ENCODE measurements at regions not wholly inside any gene's neighbourhood (a gene's known extent, or its start where the extent isn't known, plus 50 kb on each side); places are given as distances from the start of the nearest gene placed in this dataset.

- no peaks in the 10 kb centered on the region for H3K36me3 ChIP-seq (ENCODE audit: control insufficient read depth in 3 of 3, insufficient read depth in 2 of 3, low read depth in 1 of 3, low read length in 3 of 3)
- DNase-seq (no peak), FAIRE-seq (no peak)
- WGBS, 3 donors = 62 to 63% (median 62%) methylated on average over 2 of the region's 2 CpGs
- H3K4me3 ChIP-seq (ENCODE audit: low read depth in 1 of 3, low read length in 3 of 3) = no peak overlapping the region
- H3K27me3 ChIP-seq (ENCODE audit: control insufficient read depth in 3 of 3, insufficient read depth in 3 of 3, low read length in 3 of 3) = no peaks in the 10 kb centered on the region
- H3K27ac ChIP-seq (ENCODE audit: low read depth in 1 of 3, low read length in 2 of 3) = no peak overlapping the region
- no peaks in the 10 kb centered on the region for H3K4me1 ChIP-seq (ENCODE audit: control insufficient read depth in 3 of 3, insufficient read depth in 2 of 3, low read depth in 1 of 3, low read length in 2 of 3)
- H3K9me3 ChIP-seq (ENCODE audit: control insufficient read depth in 2 of 2, insufficient read depth in 1 of 2, low read depth in 1 of 2, low read length in 1 of 2) = no peaks in the 10 kb centered on the region
Observed at GRCh38 chr3:28947061-28947460, 333.8 kb upstream of the RBMS3 start.

GRCh38 chr3:28947751-28948150 is 333.1 kb upstream of the RBMS3 start:
- no peak overlapping the region for H3K4me3 ChIP-seq (ENCODE audit: low read depth in 1 of 3, low read length in 3 of 3)
- no peak overlapping the region for H3K27ac ChIP-seq (ENCODE audit: low read depth in 1 of 3, low read length in 2 of 3)
- 78 to 89% (median 89%) methylated on average over 2 of the region's 2 CpGs for WGBS, 3 donors
- H3K9me3 ChIP-seq (ENCODE audit: control insufficient read depth in 2 of 2, insufficient read depth in 1 of 2, low read depth in 1 of 2, low read length in 1 of 2) = no peaks in the 10 kb centered on the region
- FAIRE-seq (no peak), DNase-seq (no peak)
- no peaks in the 10 kb centered on the region for H3K4me1 ChIP-seq (ENCODE audit: control insufficient read depth in 3 of 3, insufficient read depth in 2 of 3, low read depth in 1 of 3, low read length in 2 of 3)
- no peaks in the 10 kb centered on the region for H3K27me3 ChIP-seq (ENCODE audit: control insufficient read depth in 3 of 3, insufficient read depth in 3 of 3, low read length in 3 of 3)
- H3K36me3 ChIP-seq (ENCODE audit: control insufficient read depth in 3 of 3, insufficient read depth in 2 of 3, low read depth in 1 of 3, low read length in 3 of 3) = no peaks in the 10 kb centered on the region

- Histone ChIP-seq H3K9me3 (ENCODE audit: control insufficient read depth in 2 of 2, insufficient read depth in 1 of 2, low read depth in 1 of 2, low read length in 1 of 2) (no peaks in the 10 kb centered on the region), H3K36me3 (ENCODE audit: control insufficient read depth in 3 of 3, insufficient read depth in 2 of 3, low read depth in 1 of 3, low read length in 3 of 3) (no peaks in the 10 kb centered on the region), H3K4me3 (ENCODE audit: low read depth in 1 of 3, low read length in 3 of 3) (no peak overlapping the region), H3K4me1 (ENCODE audit: control insufficient read depth in 3 of 3, insufficient read depth in 2 of 3, low read depth in 1 of 3, low read length in 2 of 3) (no peaks in the 10 kb centered on the region), H3K27ac (ENCODE audit: low read depth in 1 of 3, low read length in 2 of 3) (no peak overlapping the region), H3K27me3 (ENCODE audit: control insufficient read depth in 3 of 3, insufficient read depth in 3 of 3, low read length in 3 of 3) (no peaks in the 10 kb centered on the region)
- no peak for FAIRE-seq
- DNase-seq = no peak
Observed at GRCh38 chr3:28948685-28949084, 332.2 kb upstream of the RBMS3 start.

- H3K36me3 ChIP-seq (ENCODE audit: control insufficient read depth in 3 of 3, insufficient read depth in 2 of 3, low read depth in 1 of 3, low read length in 3 of 3) = no peaks in the 10 kb centered on the region
- no peaks in the 10 kb centered on the region for H3K27me3 ChIP-seq (ENCODE audit: control insufficient read depth in 3 of 3, insufficient read depth in 3 of 3, low read length in 3 of 3)
- H3K4me1 ChIP-seq (ENCODE audit: control insufficient read depth in 3 of 3, insufficient read depth in 2 of 3, low read depth in 1 of 3, low read length in 2 of 3) = no peaks in the 10 kb centered on the region
- 93 to 100% (median 95%) methylated on average over 1 of the region's 1 CpG for WGBS, 3 donors
- H3K4me3 ChIP-seq (ENCODE audit: low read depth in 1 of 3, low read length in 3 of 3) = no peak overlapping the region
- H3K27ac ChIP-seq (ENCODE audit: low read depth in 1 of 3, low read length in 2 of 3) = no peak overlapping the region
- no peaks in the 10 kb centered on the region for H3K9me3 ChIP-seq (ENCODE audit: control insufficient read depth in 2 of 2, insufficient read depth in 1 of 2, low read depth in 1 of 2, low read length in 1 of 2)
- no peak for DNase-seq
- FAIRE-seq = no peak
Observed at GRCh38 chr3:28949580-28949979, 331.3 kb upstream of the RBMS3 start.

GRCh38 chr3:28950614-28951013 is 330.3 kb upstream of the RBMS3 start:
- Histone ChIP-seq H3K4me1 (ENCODE audit: control insufficient read depth in 3 of 3, insufficient read depth in 2 of 3, low read depth in 1 of 3, low read length in 2 of 3) (no peaks in the 10 kb centered on the region), H3K36me3 (ENCODE audit: control insufficient read depth in 3 of 3, insufficient read depth in 2 of 3, low read depth in 1 of 3, low read length in 3 of 3) (no peaks in the 10 kb centered on the region), H3K9me3 (ENCODE audit: control insufficient read depth in 2 of 2, insufficient read depth in 1 of 2, low read depth in 1 of 2, low read length in 1 of 2) (no peaks in the 10 kb centered on the region), H3K27ac (ENCODE audit: low read depth in 1 of 3, low read length in 2 of 3) (no peak overlapping the region), H3K4me3 (ENCODE audit: low read depth in 1 of 3, low read length in 3 of 3) (no peak overlapping the region), H3K27me3 (ENCODE audit: control insufficient read depth in 3 of 3, insufficient read depth in 3 of 3, low read length in 3 of 3) (no peaks in the 10 kb centered on the region)
- DNase-seq (no peak), FAIRE-seq (no peak)

GRCh38 chr3:28951772-28952556 is 328.9 kb upstream of the RBMS3 start:
- no peaks in the 10 kb centered on the region for H3K4me1 ChIP-seq (ENCODE audit: control insufficient read depth in 3 of 3, insufficient read depth in 2 of 3, low read depth in 1 of 3, low read length in 2 of 3)
- H3K36me3 ChIP-seq (ENCODE audit: control insufficient read depth in 3 of 3, insufficient read depth in 2 of 3, low read depth in 1 of 3, low read length in 3 of 3) = no peaks in the 10 kb centered on the region
- H3K4me3 ChIP-seq (ENCODE audit: low read depth in 1 of 3, low read length in 3 of 3) = no peak overlapping the region
- H3K9me3 ChIP-seq (ENCODE audit: control insufficient read depth in 2 of 2, insufficient read depth in 1 of 2, low read depth in 1 of 2, low read length in 1 of 2) = no peaks in the 10 kb centered on the region
- no peaks in the 10 kb centered on the region for H3K27me3 ChIP-seq (ENCODE audit: control insufficient read depth in 3 of 3, insufficient read depth in 3 of 3, low read length in 3 of 3)
- no peak for DNase-seq
- H3K27ac ChIP-seq (ENCODE audit: low read depth in 1 of 3, low read length in 2 of 3) = no peak overlapping the region
- WGBS, 3 donors = 63 to 71% (median 68%) methylated on average over 4 of the region's 4 CpGs
- FAIRE-seq = no peak

DNA sequence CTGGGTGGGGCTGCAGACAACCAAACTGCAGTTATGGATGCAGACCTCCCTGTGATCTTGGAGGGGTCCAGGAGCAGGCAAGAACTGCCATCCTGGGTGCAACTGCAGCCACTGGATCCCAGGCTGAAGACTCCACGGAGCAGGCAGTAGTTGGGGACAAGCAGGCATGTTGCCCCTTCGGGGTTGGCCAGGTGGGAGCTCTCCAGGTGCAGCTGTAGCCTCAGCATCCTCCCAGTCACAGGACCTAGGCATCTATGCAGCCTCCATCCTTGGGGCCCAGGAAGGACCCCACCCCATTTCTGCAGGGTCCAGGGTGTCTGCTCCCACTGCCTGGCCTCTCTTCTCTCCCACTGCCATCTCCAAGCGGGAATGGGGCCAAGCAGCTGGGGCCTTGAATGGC is 322.2 kb upstream of the RBMS3 start:
- Histone ChIP-seq H3K36me3 (ENCODE audit: control insufficient read depth in 3 of 3, insufficient read depth in 2 of 3, low read depth in 1 of 3, low read length in 3 of 3) (no peaks in the 10 kb centered on the region), H3K4me3 (ENCODE audit: low read depth in 1 of 3, low read length in 3 of 3) (no peak overlapping the region), H3K27me3 (ENCODE audit: control insufficient read depth in 3 of 3, insufficient read depth in 3 of 3, low read length in 3 of 3) (no peaks in the 10 kb centered on the region), H3K4me1 (ENCODE audit: control insufficient read depth in 3 of 3, insufficient read depth in 2 of 3, low read depth in 1 of 3, low read length in 2 of 3) (no peaks in the 10 kb centered on the region), H3K9me3 (ENCODE audit: control insufficient read depth in 2 of 2, insufficient read depth in 1 of 2, low read depth in 1 of 2, low read length in 1 of 2) (peaks cover 0 to 11% of the 10 kb centered on the region in 2 donors), H3K27ac (ENCODE audit: low read depth in 1 of 3, low read length in 2 of 3) (no peak overlapping the region)
- no peak for FAIRE-seq
- DNase-seq = no peak
- 60 to 81% (median 69%) methylated on average over 3 of the region's 3 CpGs for WGBS, 3 donors

DNA sequence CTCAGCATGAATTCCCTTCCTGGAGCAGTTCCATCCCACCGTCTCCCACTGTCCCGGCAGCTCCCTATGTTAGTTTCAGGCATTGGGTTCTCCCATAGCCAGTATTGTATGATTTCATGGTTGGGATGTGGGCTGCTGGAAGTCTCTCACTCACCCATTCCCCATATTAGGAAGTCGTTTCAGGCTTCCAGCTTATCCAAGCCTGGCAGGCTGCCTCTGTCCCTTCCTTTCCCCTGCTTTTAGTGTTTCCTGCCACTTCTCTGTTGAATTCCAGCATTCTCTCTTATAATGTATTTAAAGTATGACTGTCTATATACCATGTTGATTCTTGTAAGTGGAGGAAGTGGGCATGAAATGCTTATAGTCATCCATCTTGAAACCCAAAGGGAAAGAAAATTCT is 309.7 kb upstream of the RBMS3 start:
- Histone ChIP-seq H3K27me3 (ENCODE audit: control insufficient read depth in 3 of 3, insufficient read depth in 3 of 3, low read length in 3 of 3) (no peaks in the 10 kb centered on the region), H3K4me3 (ENCODE audit: low read depth in 1 of 3, low read length in 3 of 3) (no peak overlapping the region), H3K9me3 (ENCODE audit: control insufficient read depth in 2 of 2, insufficient read depth in 1 of 2, low read depth in 1 of 2, low read length in 1 of 2) (peaks cover 3 to 13% of the 10 kb centered on the region in 2 donors), H3K36me3 (ENCODE audit: control insufficient read depth in 3 of 3, insufficient read depth in 2 of 3, low read depth in 1 of 3, low read length in 3 of 3) (no peaks in the 10 kb centered on the region), H3K27ac (ENCODE audit: low read depth in 1 of 3, low read length in 2 of 3) (no peak overlapping the region), H3K4me1 (ENCODE audit: control insufficient read depth in 3 of 3, insufficient read depth in 2 of 3, low read depth in 1 of 3, low read length in 2 of 3) (no peaks in the 10 kb centered on the region)
- DNase-seq (no peak), FAIRE-seq (no peak)
- WGBS, 3 donors = 52 to 68% (median 58%) methylated on average over 3 of the region's 3 CpGs

DNA sequence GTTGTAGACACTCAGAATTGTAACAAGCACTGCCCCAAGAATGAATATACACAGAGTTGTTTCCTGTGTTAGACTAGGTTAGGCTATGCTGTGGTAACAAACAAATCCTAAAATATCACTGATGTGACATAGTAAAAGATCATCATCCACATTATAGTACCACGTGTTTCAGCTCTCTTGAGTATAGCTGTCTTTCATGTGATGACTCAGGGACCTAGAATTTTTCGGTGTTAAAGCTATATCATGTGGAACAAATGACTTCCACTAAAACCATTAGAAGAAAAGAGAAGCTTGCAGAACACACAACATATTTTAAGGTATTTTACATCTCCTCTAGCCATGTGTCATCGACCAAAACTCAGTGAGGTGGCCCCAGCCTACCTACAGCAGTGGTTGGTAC is 307.9 kb upstream of the RBMS3 start:
- WGBS, 3 donors = 27 to 60% (median 38%) methylated on average over 3 of the region's 3 CpGs
- Histone ChIP-seq H3K27ac (ENCODE audit: low read depth in 1 of 3, low read length in 2 of 3) (no peak overlapping the region), H3K27me3 (ENCODE audit: control insufficient read depth in 3 of 3, insufficient read depth in 3 of 3, low read length in 3 of 3) (no peaks in the 10 kb centered on the region), H3K4me1 (ENCODE audit: control insufficient read depth in 3 of 3, insufficient read depth in 2 of 3, low read depth in 1 of 3, low read length in 2 of 3) (no peaks in the 10 kb centered on the region), H3K36me3 (ENCODE audit: control insufficient read depth in 3 of 3, insufficient read depth in 2 of 3, low read depth in 1 of 3, low read length in 3 of 3) (no peaks in the 10 kb centered on the region), H3K4me3 (ENCODE audit: low read depth in 1 of 3, low read length in 3 of 3) (no peak overlapping the region), H3K9me3 (ENCODE audit: control insufficient read depth in 2 of 2, insufficient read depth in 1 of 2, low read depth in 1 of 2, low read length in 1 of 2) (peaks cover 3 to 13% of the 10 kb centered on the region in 2 donors)
- FAIRE-seq (no peak), DNase-seq (no peak)

All from small intestine (tissue), 7 donors.